ENCODE measurements at regions not wholly inside any gene's neighbourhood (a gene's known extent, or its start where the extent isn't known, plus 50 kb on each side); places are given as distances from the start of the nearest gene placed in this dataset.

DNA sequence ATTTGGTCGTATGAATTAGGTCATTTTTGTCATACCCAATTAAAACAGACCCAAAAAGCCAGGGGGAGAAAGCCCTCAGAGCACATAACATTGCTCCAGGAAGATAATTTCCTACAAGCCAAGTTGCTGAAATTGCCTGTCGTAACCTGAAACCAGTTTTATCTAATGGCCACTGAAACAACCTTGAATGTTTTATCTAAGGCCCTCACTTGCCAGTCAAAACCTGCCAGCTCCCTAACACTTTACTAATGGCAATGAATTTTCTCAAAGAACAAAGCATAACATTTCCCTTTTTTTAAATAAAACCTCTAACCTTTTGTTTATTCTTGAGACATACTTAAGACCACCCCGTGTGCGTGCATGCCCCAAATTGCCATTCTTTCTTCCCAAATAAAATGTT is 496.2 kb upstream of the KLHL1 start:
- TF ChIP-seq, protein P1, sequence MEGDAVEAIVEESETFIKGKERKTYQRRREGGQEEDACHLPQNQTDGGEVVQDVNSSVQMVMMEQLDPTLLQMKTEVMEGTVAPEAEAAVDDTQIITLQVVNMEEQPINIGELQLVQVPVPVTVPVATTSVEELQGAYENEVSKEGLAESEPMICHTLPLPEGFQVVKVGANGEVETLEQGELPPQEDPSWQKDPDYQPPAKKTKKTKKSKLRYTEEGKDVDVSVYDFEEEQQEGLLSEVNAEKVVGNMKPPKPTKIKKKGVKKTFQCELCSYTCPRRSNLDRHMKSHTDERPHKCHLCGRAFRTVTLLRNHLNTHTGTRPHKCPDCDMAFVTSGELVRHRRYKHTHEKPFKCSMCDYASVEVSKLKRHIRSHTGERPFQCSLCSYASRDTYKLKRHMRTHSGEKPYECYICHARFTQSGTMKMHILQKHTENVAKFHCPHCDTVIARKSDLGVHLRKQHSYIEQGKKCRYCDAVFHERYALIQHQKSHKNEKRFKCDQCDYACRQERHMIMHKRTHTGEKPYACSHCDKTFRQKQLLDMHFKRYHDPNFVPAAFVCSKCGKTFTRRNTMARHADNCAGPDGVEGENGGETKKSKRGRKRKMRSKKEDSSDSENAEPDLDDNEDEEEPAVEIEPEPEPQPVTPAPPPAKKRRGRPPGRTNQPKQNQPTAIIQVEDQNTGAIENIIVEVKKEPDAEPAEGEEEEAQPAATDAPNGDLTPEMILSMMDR (IDR thresholded peaks at IDR 0.05; ENCODE audit: unreplicated experiment), result no peak
- intact Hi-C loops (cut with micrococcal nuclease; ENCODE audit: unreplicated experiment), result no loop called here
- BruUV-seq (replicated peaks), result no TSS peak
- no peaks in the 10 kb centered on the region for H3K9me3 Mint-ChIP-seq (ENCODE audit: low read depth, unreplicated experiment)
- H3K36me3 Mint-ChIP-seq (ENCODE audit: insufficient read depth, unreplicated experiment), result no peaks in the 10 kb centered on the region
- H3K27me3 Mint-ChIP-seq (ENCODE audit: unreplicated experiment), result no peaks in the 10 kb centered on the region
- H3K4me1 Mint-ChIP-seq (ENCODE audit: low read depth, unreplicated experiment), result no peaks in the 10 kb centered on the region
- DNase-seq, result no peak
- H3K27ac Mint-ChIP-seq (ENCODE audit: unreplicated experiment), result no peak overlapping the region
- no peak overlapping the region for H3K4me3 Mint-ChIP-seq (ENCODE audit: low read depth, unreplicated experiment)
- CTCF ChIA-PET, result no interaction called here

DNA sequence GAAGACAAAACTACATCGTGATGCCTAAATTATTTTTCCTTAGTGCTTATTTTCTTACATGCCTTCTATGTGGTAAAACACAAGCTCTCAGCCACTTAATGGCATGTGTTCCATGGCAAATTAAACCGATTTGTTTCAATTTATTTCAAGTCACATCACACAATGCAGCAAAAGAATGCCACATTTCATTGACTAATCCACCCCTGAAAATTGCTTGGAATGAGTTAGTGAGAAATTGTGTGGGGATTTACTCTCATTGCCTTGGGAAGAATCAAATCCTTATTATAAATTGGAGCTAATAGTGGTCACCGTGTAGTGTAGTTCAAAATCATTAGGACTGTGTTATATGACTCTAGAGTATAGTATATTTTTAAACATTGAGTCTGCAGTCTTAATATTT is 485.5 kb upstream of the KLHL1 start:
- Mint-ChIP-seq H3K27me3 (ENCODE audit: unreplicated experiment) (no peaks in the 10 kb centered on the region), H3K4me3 (ENCODE audit: low read depth, unreplicated experiment) (no peak overlapping the region), H3K9me3 (ENCODE audit: low read depth, unreplicated experiment) (no peaks in the 10 kb centered on the region), H3K36me3 (ENCODE audit: insufficient read depth, unreplicated experiment) (no peaks in the 10 kb centered on the region), H3K4me1 (ENCODE audit: low read depth, unreplicated experiment) (no peaks in the 10 kb centered on the region), H3K27ac (ENCODE audit: unreplicated experiment) (no peak overlapping the region)
- BruUV-seq (replicated peaks), result no TSS peak
- CTCF ChIA-PET, result no interaction called here
- intact Hi-C loops (cut with micrococcal nuclease; ENCODE audit: unreplicated experiment), result no loop called here
- TF ChIP-seq, protein P1 (IDR thresholded peaks at IDR 0.05; ENCODE audit: unreplicated experiment), result no peak
- DNase-seq, result no peak

DNA sequence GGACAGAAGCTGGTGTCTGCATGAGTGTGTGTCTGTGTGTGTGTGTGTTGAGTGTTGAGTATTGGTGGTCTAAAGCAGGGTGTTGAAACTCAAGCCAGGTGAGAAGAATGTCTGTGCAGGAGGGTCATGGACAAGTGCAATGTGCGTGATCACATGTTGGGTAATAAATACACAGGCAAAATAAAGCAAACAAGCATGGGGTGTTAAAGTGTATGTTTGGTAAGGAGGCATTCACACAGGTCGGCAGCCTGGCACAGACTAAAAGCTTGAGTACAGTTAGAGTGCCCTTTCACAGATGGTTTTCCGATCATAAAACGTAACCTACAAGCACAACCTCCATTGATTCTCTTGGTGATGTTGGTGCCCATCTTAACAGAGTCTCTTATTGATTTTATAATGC is 476.9 kb upstream of the KLHL1 start:
- DNase-seq, result no peak
- H3K4me1 Mint-ChIP-seq (ENCODE audit: low read depth, unreplicated experiment), result peaks cover 12% of the 10 kb centered on the region
- H3K36me3 Mint-ChIP-seq (ENCODE audit: insufficient read depth, unreplicated experiment), result no peaks in the 10 kb centered on the region
- CTCF ChIA-PET, result no interaction called here
- H3K27ac Mint-ChIP-seq (ENCODE audit: unreplicated experiment), result no peak overlapping the region
- H3K4me3 Mint-ChIP-seq (ENCODE audit: low read depth, unreplicated experiment), result no peak overlapping the region
- BruUV-seq (replicated peaks), result no TSS peak
- TF ChIP-seq, protein P1 (IDR thresholded peaks at IDR 0.05; ENCODE audit: unreplicated experiment), result no peak
- no peaks in the 10 kb centered on the region for H3K9me3 Mint-ChIP-seq (ENCODE audit: low read depth, unreplicated experiment)
- intact Hi-C loops (cut with micrococcal nuclease; ENCODE audit: unreplicated experiment), result no loop called here
- H3K27me3 Mint-ChIP-seq (ENCODE audit: unreplicated experiment), result no peaks in the 10 kb centered on the region

DNA sequence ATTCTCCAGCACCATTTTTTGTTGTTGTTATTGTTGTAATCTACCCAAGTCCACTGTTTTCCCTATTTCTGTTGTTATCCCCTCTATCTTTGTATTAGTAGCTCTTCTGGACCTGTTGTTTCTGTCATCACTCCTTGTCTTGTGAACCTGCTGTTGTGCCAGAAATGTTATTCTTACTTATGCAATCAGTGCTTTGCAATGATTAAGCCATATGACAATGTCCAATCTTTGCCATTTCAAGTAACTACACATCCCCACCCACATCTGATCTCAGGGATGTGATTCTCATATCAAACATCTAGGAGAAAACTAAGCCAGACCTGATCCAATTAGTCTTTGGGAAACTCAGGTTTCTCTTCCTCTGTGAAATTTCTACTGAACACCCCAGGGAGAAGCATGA is 472.6 kb upstream of the KLHL1 start:
- Mint-ChIP-seq H3K27me3 (ENCODE audit: unreplicated experiment) (no peaks in the 10 kb centered on the region), H3K27ac (ENCODE audit: unreplicated experiment) (no peak overlapping the region), H3K4me1 (ENCODE audit: low read depth, unreplicated experiment) (peaks cover 12% of the 10 kb centered on the region), H3K4me3 (ENCODE audit: low read depth, unreplicated experiment) (no peak overlapping the region), H3K9me3 (ENCODE audit: low read depth, unreplicated experiment) (no peaks in the 10 kb centered on the region), H3K36me3 (ENCODE audit: insufficient read depth, unreplicated experiment) (no peaks in the 10 kb centered on the region)
- DNase-seq, result no peak
- TF ChIP-seq, protein P1 (IDR thresholded peaks at IDR 0.05; ENCODE audit: unreplicated experiment), result no peak
- no TSS peak for BruUV-seq (replicated peaks)
- CTCF ChIA-PET, result no interaction called here
- intact Hi-C loops (cut with micrococcal nuclease; ENCODE audit: unreplicated experiment), result no loop called here

GRCh38 chr13:70579941-70580340 is 471.7 kb upstream of the KLHL1 start:
- DNase-seq, result no peak
- Mint-ChIP-seq H3K36me3 (ENCODE audit: insufficient read depth, unreplicated experiment) (no peaks in the 10 kb centered on the region), H3K27me3 (ENCODE audit: unreplicated experiment) (no peaks in the 10 kb centered on the region), H3K4me1 (ENCODE audit: low read depth, unreplicated experiment) (peaks cover 12% of the 10 kb centered on the region), H3K4me3 (ENCODE audit: low read depth, unreplicated experiment) (no peak overlapping the region), H3K9me3 (ENCODE audit: low read depth, unreplicated experiment) (no peaks in the 10 kb centered on the region), H3K27ac (ENCODE audit: unreplicated experiment) (no peak overlapping the region)
- intact Hi-C loops (cut with micrococcal nuclease; ENCODE audit: unreplicated experiment), result no loop called here
- no TSS peak for BruUV-seq (replicated peaks)
- CTCF ChIA-PET, result no interaction called here
- TF ChIP-seq, protein P1 (IDR thresholded peaks at IDR 0.05; ENCODE audit: unreplicated experiment), result no peak

Data from Calu3 (cell line).